Hepatocyte (in vitro differentiated cells): ENCODE measurements at regions not wholly inside any gene's neighbourhood (a gene's known extent, or its start where the extent isn't known, plus 50 kb on each side); places are given as distances from the start of the nearest gene placed in this dataset.

ENCODE experiments used
- CTCF ChIP-seq: fragments of 200-600 bp; sonication (generic); IDR thresholded peaks from 2 replicates; pipeline ENCODE4 v1.5.1; 2016; ENCODE audit warnings: antibody characterized with exemption, mild to moderate bottlenecking; ENCODE audit not compliant: poor library complexity
- EZH2phosphoT487 ChIP-seq: fragments of 200-600 bp; sonication (generic); IDR thresholded peaks from one replicate; pipeline ENCODE4 v1.6.1; 2018; ENCODE audit warnings: antibody characterized with exemption, mild to moderate bottlenecking, low read depth, moderate library complexity; ENCODE audit not compliant: unreplicated experiment, severe bottlenecking

DNA sequence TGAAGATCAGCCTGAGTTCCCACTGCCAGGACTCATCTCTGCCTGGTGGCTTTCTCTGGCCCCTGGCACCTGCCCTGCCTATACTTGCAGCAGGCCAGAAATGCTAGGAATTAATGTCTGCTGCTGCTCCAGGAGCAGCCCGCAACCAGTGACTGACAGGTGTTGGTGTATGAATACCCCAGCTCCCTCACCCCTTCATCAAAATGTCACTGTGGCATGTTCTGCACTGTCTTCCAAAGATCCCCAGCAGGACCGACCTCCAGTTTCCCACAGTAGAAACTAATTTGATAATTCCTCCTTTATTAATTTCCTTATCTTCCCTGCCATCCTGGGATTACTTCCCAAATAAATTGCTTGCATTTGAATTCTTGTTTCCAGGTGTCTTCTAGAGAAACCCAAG is 425.4 kb downstream of the BCOR start:
- TF ChIP-seq CTCF (no peak), EZH2phosphoT487 (no peak)
